ENCODE measurements at regions not wholly inside any gene's neighbourhood (a gene's known extent, or its start where the extent isn't known, plus 50 kb on each side); places are given as distances from the start of the nearest gene placed in this dataset.

DNA sequence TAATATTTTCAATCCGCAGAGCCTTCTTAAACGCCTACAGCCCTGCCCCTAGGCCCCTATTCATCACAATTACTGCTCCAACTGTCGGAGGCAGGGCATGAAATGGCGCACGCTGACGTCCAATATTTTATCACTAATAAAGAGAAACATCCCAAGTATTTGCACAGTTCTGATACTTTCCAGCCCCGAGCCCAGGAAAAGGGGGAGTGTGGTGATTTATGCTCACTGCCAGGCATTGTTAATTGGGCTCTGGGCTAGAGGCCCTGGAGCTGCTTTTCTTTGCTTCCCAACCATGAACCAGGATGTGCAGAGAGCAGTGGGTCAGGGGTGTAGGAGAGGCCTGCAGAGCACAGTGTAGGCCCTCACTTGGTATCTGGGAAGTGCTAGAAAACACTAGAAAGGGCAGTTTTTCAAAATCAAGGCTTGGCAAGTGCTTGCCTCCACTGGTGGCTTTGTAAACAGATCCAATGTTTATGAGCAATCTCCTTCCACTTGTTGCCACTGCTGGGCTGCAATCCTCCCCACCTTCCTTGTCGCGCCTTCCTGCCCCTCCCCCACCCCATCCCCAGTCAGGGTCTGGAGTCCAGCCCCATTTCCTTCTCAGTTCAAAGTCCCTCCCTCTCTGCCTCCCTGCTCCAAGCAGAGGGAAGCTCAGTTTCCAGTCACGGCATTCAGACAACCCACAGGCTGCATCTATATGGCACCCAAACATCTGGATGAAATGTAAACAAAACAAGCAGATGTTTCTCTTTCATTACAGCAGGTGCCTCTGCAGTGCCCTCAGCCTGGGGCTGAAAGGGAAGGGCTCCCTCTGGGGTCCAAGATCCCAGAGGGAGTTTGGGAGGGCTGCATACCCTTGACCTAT, 83.9 kb upstream of the PKDCC start:
- Histone ChIP-seq H3K4me3 (IDR thresholded peaks at IDR 0.05; ENCODE audit: insufficient read depth, low read depth, low read length) (no peak overlapping the region), H2AFZ (ENCODE audit: low read depth) (no peak overlapping the region), H3K79me2 (ENCODE audit: insufficient read depth, low read depth) (no peaks in the 10 kb centered on the region), H3K36me3 (ENCODE audit: insufficient read depth) (no peaks in the 10 kb centered on the region), H3K9ac (no peak overlapping the region), H4K20me1 (ENCODE audit: insufficient read depth) (no peaks in the 10 kb centered on the region), H3K27me3 (ENCODE audit: insufficient read depth, low read depth) (no peaks in the 10 kb centered on the region), H3K27ac (no peak overlapping the region), H3K4me2 (no peak overlapping the region), H3K4me1 (ENCODE audit: low read depth, poor library complexity, severe bottlenecking) (peaks cover 3% of the 10 kb centered on the region)
- TF ChIP-seq, protein P1, sequence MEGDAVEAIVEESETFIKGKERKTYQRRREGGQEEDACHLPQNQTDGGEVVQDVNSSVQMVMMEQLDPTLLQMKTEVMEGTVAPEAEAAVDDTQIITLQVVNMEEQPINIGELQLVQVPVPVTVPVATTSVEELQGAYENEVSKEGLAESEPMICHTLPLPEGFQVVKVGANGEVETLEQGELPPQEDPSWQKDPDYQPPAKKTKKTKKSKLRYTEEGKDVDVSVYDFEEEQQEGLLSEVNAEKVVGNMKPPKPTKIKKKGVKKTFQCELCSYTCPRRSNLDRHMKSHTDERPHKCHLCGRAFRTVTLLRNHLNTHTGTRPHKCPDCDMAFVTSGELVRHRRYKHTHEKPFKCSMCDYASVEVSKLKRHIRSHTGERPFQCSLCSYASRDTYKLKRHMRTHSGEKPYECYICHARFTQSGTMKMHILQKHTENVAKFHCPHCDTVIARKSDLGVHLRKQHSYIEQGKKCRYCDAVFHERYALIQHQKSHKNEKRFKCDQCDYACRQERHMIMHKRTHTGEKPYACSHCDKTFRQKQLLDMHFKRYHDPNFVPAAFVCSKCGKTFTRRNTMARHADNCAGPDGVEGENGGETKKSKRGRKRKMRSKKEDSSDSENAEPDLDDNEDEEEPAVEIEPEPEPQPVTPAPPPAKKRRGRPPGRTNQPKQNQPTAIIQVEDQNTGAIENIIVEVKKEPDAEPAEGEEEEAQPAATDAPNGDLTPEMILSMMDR (conservative IDR thresholded peaks at IDR 0.05; ENCODE audit: low read depth, low read length) = no peak

DNA sequence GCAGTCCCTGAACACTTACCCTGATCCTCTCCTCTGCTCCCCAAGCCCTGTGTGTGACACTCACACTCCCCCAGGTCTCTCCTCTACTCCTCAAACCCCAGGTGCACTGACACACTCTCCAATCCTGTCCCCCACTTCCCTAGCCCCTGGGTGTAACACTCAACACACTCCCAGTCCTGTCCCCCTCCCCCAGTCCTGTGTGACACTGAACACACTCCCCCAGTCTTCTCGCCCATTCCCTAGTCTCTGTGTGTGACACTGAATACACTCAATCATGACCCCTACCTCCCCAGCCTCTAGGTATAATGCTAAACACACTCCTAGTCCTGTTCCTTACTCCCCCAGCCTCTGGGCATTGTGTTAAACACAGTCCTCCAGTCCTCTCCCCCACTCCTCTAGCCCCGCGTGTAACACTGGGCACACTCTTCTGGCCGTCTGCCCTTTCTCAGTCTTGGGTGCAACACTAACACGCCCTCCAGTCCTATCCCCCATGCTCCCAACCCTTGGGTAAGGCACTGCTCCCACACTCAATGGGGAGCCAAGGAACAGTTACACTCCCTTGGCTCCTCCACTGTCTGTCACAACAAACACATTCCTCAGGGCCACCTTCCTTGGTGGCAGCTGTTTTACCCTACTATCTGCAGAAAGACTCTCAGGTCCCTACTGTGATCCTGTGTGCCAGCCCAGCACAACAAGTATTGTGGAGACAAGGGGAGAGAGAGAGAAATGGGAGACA, 82.5 kb upstream of the PKDCC start:
- Histone ChIP-seq H3K27ac (no peak overlapping the region), H3K27me3 (ENCODE audit: insufficient read depth, low read depth) (no peaks in the 10 kb centered on the region), H3K79me2 (ENCODE audit: insufficient read depth, low read depth) (no peaks in the 10 kb centered on the region), H4K20me1 (ENCODE audit: insufficient read depth) (no peaks in the 10 kb centered on the region), H3K4me1 (ENCODE audit: low read depth, poor library complexity, severe bottlenecking) (peaks cover 3% of the 10 kb centered on the region), H3K9ac (no peak overlapping the region), H3K4me3 (IDR thresholded peaks at IDR 0.05; ENCODE audit: insufficient read depth, low read depth, low read length) (no peak overlapping the region), H2AFZ (ENCODE audit: low read depth) (no peak overlapping the region), H3K4me2 (no peak overlapping the region), H3K36me3 (ENCODE audit: insufficient read depth) (no peaks in the 10 kb centered on the region)
- TF ChIP-seq, protein P1 (conservative IDR thresholded peaks at IDR 0.05; ENCODE audit: low read depth, low read length) = no peak

DNA sequence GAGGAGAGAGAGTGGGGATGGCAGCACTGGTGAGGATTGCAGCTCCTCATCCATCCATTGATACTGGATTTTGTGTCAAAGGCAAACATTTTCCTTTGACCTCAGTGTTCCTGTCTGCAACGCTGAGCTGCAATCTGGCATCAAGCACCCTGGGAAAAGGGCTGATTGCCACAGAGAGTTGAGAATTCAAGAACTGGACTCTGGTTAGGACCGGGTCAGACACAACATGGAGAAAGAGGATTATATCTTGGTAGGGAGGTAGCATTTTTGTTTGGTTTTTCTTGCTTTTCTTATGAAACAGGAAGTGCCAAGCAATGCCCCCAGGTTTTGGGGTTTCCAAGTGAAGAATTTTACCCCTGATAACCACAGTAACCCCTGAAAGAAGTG, 81.9 kb upstream of the PKDCC start:
- Histone ChIP-seq H3K4me1 (ENCODE audit: low read depth, poor library complexity, severe bottlenecking) (peaks cover 3% of the 10 kb centered on the region), H3K4me2 (no peak overlapping the region), H3K27ac (no peak overlapping the region), H3K36me3 (ENCODE audit: insufficient read depth) (no peaks in the 10 kb centered on the region), H3K27me3 (ENCODE audit: insufficient read depth, low read depth) (no peaks in the 10 kb centered on the region), H2AFZ (ENCODE audit: low read depth) (no peak overlapping the region), H3K4me3 (IDR thresholded peaks at IDR 0.05; ENCODE audit: insufficient read depth, low read depth, low read length) (no peak overlapping the region), H3K79me2 (ENCODE audit: insufficient read depth, low read depth) (no peaks in the 10 kb centered on the region), H3K9ac (no peak overlapping the region), H4K20me1 (ENCODE audit: insufficient read depth) (no peaks in the 10 kb centered on the region)
- TF ChIP-seq, protein P1 (conservative IDR thresholded peaks at IDR 0.05; ENCODE audit: low read depth, low read length) = no peak

DNA sequence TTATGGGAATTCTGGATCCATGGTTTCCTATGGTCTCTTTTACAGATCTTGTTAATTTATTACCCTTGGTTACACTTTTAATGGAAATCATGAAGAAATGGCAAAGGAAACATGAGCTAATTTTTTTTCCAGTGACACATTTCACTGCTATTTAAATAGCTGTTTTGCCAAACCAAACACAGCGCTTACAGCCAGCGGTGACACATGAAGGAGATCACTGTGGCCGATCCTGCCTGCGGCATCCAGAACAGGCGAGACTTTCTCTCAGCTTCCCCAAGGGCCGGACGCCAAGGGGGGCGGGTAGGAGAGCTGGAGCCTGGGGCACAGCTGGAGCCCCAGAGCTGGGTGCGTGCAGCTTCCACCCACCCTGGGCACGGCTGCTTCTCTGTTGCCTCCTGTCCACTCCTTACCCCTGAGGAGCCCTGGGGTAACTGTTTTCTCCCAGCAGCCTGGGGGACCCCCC, 81.4 kb upstream of the PKDCC start:
- TF ChIP-seq, protein P1 (conservative IDR thresholded peaks at IDR 0.05; ENCODE audit: low read depth, low read length) = no peak
- no peaks in the 10 kb centered on the region for H4K20me1 ChIP-seq (ENCODE audit: insufficient read depth)
- H3K79me2 ChIP-seq (ENCODE audit: insufficient read depth, low read depth) = no peaks in the 10 kb centered on the region
- no peak overlapping the region for H3K9ac ChIP-seq
- no peaks in the 10 kb centered on the region for H3K36me3 ChIP-seq (ENCODE audit: insufficient read depth)
- H3K4me3 ChIP-seq (IDR thresholded peaks at IDR 0.05; ENCODE audit: insufficient read depth, low read depth, low read length) = no peak overlapping the region
- H3K4me1 ChIP-seq (ENCODE audit: low read depth, poor library complexity, severe bottlenecking) = peaks cover 3% of the 10 kb centered on the region
- H2AFZ ChIP-seq (ENCODE audit: low read depth) = no peak overlapping the region
- no peak overlapping the region for H3K4me2 ChIP-seq
- H3K27me3 ChIP-seq (ENCODE audit: insufficient read depth, low read depth) = no peaks in the 10 kb centered on the region
- no peak overlapping the region for H3K27ac ChIP-seq
